ENCODE measurements at regions not wholly inside any gene's neighbourhood (a gene's known extent, or its start where the extent isn't known, plus 50 kb on each side); places are given as distances from the start of the nearest gene placed in this dataset.
"Not testable (repeated sequence)": the region's sequence is repeated elsewhere in the genome, so short reads cannot be mapped to it uniquely, and the experiment has no call there.

DNA sequence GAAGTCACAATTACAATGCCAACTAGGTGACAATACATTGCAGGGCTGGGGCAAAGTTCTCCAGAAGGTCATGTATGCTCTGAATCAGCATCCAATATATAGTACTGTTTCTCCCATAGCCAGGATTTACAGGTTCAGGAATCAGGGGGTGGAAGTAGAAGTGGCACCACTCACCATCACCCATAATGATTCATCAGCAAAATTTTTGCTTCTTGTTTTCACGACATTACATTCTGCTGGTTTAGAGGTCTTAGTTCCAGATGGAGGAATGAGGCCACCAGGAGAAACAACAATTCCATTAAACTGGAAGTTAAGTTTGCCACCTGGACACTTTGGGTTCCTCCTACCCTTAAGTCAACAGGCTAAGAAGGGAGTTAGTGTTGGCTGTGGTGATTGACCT lies 505.9 kb downstream of the SLC6A15 start:
- TF ChIP-seq, protein P1, sequence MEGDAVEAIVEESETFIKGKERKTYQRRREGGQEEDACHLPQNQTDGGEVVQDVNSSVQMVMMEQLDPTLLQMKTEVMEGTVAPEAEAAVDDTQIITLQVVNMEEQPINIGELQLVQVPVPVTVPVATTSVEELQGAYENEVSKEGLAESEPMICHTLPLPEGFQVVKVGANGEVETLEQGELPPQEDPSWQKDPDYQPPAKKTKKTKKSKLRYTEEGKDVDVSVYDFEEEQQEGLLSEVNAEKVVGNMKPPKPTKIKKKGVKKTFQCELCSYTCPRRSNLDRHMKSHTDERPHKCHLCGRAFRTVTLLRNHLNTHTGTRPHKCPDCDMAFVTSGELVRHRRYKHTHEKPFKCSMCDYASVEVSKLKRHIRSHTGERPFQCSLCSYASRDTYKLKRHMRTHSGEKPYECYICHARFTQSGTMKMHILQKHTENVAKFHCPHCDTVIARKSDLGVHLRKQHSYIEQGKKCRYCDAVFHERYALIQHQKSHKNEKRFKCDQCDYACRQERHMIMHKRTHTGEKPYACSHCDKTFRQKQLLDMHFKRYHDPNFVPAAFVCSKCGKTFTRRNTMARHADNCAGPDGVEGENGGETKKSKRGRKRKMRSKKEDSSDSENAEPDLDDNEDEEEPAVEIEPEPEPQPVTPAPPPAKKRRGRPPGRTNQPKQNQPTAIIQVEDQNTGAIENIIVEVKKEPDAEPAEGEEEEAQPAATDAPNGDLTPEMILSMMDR (IDR thresholded peaks at IDR 0.05; ENCODE audit: low read length), result not testable (repeated sequence)
- not testable (repeated sequence) for TF ChIP-seq EZH2 (IDR thresholded peaks at IDR 0.05; ENCODE audit: borderline replicate concordance, low read length)
